Fibroblast of the aortic adventitia (primary cell): ENCODE measurements at regions not wholly inside any gene's neighbourhood (a gene's known extent, or its start where the extent isn't known, plus 50 kb on each side); places are given as distances from the start of the nearest gene placed in this dataset.
"Not testable (repeated sequence)": the region's sequence is repeated elsewhere in the genome, so short reads cannot be mapped to it uniquely, and the experiment has no call there.

Source experiments
- DNase-seq: peaks from one replicate; pipeline ENCODE4 v3.0.0-alpha.2; 2010; ENCODE audit warnings: low read depth
- H3K4me3 ChIP-seq: 2 replicates; pipeline ENCODE4 v1.5.1; 2011; ENCODE audit warnings: low read depth, mild to moderate bottlenecking, control low read depth, low read length, moderate library complexity
- TF ChIP-seq, protein P1 (sequence below): IDR thresholded peaks from 2 replicates; pipeline ENCODE4 v1.5.1; 2011; ENCODE audit warnings: mild to moderate bottlenecking, low read length, control low read depth, inconsistent platforms; ENCODE audit not compliant: insufficient read depth

DNA sequence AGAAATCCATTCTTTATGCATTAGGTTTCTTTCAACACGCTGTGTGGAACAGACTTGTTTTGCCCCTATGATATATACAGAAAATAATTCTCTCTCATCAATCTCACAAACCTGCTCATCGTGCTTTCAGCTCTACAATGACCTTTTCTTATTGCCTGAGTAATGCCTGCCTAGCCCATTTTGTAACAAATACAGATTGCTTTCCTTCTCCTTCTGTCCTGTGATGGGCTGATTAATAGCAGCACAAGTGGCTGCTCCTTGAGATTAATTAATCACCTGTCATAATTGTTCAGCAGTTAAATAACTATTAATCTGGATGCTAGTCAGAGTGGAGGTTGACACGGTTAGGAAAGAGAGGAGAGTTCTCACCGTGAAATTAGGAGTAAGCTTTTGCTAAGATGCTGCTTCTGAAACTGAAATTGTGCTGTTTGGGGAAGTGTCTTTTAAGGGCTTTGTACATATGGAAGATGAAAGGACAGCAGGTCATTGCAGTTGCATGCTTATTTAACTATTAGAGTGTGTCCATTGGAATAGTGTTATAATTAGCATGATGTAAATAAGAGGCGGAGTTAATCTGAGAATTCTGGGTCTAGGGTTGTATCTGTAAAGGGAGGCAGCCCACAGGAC is 1430.5 kb downstream of the FAM181B start:
- no peak for DNase-seq
- H3K4me3 ChIP-seq = no peak overlapping the region
- TF ChIP-seq, protein P1, sequence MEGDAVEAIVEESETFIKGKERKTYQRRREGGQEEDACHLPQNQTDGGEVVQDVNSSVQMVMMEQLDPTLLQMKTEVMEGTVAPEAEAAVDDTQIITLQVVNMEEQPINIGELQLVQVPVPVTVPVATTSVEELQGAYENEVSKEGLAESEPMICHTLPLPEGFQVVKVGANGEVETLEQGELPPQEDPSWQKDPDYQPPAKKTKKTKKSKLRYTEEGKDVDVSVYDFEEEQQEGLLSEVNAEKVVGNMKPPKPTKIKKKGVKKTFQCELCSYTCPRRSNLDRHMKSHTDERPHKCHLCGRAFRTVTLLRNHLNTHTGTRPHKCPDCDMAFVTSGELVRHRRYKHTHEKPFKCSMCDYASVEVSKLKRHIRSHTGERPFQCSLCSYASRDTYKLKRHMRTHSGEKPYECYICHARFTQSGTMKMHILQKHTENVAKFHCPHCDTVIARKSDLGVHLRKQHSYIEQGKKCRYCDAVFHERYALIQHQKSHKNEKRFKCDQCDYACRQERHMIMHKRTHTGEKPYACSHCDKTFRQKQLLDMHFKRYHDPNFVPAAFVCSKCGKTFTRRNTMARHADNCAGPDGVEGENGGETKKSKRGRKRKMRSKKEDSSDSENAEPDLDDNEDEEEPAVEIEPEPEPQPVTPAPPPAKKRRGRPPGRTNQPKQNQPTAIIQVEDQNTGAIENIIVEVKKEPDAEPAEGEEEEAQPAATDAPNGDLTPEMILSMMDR = no peak

DNA sequence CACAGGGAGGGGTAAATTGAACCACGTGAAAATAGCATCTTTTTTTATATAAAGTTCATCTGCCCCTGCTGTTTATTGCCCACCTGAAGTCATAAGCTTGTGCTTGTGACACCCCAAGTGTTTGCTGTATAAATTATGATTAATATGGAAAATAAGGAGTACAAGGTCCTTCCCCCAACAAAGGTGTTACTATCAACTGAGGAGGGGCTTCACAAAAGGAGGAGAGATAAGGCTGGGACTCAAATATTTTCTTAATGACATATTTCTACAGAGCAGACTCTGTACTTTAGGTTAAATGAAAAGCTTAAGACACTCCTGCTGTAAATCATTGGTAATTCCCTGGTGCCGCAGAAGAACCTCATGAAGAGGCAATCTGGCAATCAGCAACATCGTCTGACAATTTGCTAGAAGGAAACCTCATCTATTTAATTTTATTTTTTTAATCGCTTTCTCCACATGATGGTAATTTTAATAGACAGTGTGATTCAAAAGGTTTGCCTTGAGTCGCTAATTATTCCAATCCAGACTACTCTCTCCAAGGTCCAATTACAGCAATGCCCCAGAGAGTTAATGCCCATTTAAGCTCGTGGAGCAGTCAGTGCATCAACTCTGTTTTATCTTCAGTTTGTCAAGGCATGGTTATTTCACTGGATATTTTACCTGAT is 1432.4 kb downstream of the FAM181B start:
- TF ChIP-seq, protein P1 = no peak
- no peak overlapping the region for H3K4me3 ChIP-seq
- no peak for DNase-seq

DNA sequence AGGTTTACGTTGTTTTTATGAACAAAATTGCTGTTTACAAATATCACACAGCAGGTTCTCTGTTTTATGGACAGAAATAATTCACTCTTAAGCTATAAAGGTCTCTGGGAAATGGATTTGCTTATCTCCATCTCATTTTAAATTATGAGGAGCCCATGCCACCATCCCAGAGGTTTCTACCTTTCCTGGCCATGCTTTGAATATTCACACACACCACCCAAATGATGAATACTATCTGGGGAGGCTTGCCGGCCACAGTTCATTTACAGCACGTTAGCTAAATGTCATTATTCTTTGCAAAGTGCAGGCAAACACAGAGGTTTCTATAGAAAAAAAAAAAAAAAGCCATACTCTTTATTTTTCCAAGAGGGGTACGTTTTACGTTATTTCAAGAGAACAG is 1446.7 kb downstream of the FAM181B start:
- TF ChIP-seq, protein P1 = no peak

DNA sequence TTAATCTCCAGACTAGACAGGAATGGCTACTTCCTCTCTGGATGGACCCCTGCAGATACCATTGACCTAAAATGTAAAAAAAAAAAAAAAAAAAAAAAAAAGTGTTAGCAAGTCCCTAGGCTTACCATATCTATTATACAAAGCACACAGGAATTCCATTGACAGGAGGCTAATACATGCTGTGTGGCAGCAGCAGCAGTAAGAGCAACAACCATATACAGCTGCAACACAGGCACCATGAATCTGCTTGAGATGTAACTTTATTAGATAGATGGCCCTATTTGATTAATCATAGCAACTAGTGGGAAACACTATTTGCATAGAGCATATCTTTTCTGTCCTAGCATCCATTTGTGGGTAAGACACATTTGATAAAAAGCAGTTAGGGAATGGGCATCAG is 1447.1 kb downstream of the FAM181B start:
- H3K4me3 ChIP-seq = no peak overlapping the region
- no peak for DNase-seq

More for the DNA sequence above, 1446.7 kb downstream of the FAM181B start:
- DNase-seq = no peak
- H3K4me3 ChIP-seq = no peak overlapping the region

DNA sequence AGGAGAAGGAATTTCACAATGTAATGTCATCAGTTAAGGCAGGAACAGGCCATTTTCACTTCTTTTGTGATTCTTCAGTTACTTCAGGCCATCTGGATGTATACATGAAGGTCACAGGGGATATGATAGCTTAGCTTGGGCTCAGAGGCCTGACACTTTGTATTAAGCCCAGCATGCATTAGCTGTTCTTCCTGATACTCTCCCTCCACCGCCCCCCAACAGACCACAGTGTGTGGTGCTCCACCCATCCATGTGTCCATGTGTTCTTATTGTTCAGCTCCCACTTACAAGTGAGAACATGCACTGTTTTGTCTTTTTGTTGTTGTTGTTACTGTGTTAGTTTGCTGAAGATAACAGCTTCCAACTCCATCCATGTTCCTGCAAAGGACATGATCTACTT is 1453.4 kb downstream of the FAM181B start:
- H3K4me3 ChIP-seq = not testable (repeated sequence)

More for the DNA sequence above, 1447.1 kb downstream of the FAM181B start:
- TF ChIP-seq, protein P1 = no peak

DNA sequence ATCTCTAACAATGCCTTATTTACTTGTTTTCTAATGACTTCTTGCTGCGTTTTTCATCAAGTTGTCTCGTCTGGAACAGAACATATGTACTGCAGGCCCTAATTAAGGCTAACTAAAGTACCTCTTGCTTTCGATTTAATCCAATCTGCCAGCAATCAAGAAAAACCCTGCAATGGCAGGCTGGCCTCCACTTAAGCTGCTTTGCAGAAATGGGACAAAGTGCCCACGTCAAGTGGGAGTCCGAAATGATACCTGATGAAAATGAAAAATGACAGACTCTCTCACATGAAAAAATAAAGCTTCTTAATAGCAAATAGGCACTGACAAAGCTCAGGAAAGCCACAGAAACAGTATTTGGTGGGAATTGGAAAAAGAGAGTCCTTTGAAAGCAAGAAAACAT is 1454.7 kb downstream of the FAM181B start:
- H3K4me3 ChIP-seq = no peak overlapping the region
- no peak for DNase-seq
- TF ChIP-seq, protein P1 = no peak

More for the DNA sequence above, 1453.4 kb downstream of the FAM181B start:
- DNase-seq = not testable (repeated sequence)

DNA sequence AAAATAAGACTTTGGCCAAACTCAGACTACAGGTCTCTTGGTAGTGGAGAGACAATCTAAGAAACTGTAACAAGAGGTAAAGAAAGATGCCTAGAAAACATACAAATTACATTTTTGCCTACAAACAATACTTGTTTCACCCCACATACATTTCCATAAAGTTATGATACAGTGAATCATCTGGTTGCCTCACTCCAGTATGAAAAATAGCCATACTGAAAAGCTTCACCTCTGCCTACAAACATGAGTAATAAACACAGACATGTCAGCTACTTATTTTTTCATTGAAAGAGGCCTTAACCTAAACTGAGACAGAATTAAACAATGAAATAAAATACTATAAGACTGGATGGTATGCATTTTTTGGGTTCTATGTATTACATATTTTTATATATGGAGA is 1463.0 kb downstream of the FAM181B start:
- H3K4me3 ChIP-seq = no peak overlapping the region
- TF ChIP-seq, protein P1 = no peak

More for the DNA sequence above, 1463.0 kb downstream of the FAM181B start:
- DNase-seq = no peak
